HG02571 (cell line): ENCODE measurements at regions not wholly inside any gene's neighbourhood (a gene's known extent, or its start where the extent isn't known, plus 50 kb on each side); places are given as distances from the start of the nearest gene placed in this dataset.

Experiments
- ATAC-seq: cut with Tn5 transposase; IDR thresholded peaks from one replicate; pipeline ENCODE4 v1.9.1; 2021; ENCODE audit warnings: mild to moderate bottlenecking, moderate library complexity; ENCODE audit not compliant: unreplicated experiment

DNA sequence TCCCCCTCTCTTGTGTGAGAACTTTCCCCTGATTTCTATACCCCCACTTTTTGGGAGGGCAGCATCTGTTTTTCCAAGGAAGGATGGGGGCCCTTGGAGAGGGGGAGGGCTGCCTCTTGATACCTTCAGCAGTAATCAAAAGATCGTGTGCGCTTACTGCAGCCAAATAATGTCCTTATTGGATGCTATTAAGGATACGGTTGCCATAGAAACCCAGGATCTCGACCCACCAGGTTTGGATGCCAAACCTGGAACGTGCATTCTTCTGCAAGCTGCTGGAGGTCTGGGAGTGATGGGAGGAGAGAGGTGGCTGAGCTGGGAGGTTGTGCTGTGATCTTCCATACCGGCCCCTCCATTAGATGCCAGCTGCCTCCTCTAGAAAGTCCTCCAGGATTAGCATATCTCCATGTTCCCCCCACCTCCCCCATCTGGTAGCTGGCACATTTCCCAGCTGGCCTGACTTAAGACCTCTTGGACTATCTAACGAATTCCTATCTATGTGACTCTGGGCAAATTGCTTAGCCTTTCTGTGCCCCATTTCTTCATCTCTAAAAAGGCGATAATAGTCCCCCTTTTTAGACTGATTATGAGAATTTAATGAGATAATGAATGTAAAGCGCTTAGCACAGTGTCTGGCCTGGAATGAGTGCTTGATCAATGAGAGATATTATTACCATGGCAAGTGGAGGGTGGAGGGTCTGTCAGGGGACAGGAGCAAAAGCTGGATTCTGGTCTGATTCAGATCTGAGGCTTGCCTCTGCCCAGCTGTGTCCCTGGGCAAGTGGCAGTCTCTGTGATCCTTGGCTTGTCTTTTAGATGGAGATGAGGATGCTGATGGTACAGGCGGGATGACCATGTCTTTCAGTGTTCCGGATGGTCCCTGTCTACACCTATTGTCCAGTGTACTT, 78.5 kb upstream of the PCBD1 start:
- ATAC-seq: no peak

DNA sequence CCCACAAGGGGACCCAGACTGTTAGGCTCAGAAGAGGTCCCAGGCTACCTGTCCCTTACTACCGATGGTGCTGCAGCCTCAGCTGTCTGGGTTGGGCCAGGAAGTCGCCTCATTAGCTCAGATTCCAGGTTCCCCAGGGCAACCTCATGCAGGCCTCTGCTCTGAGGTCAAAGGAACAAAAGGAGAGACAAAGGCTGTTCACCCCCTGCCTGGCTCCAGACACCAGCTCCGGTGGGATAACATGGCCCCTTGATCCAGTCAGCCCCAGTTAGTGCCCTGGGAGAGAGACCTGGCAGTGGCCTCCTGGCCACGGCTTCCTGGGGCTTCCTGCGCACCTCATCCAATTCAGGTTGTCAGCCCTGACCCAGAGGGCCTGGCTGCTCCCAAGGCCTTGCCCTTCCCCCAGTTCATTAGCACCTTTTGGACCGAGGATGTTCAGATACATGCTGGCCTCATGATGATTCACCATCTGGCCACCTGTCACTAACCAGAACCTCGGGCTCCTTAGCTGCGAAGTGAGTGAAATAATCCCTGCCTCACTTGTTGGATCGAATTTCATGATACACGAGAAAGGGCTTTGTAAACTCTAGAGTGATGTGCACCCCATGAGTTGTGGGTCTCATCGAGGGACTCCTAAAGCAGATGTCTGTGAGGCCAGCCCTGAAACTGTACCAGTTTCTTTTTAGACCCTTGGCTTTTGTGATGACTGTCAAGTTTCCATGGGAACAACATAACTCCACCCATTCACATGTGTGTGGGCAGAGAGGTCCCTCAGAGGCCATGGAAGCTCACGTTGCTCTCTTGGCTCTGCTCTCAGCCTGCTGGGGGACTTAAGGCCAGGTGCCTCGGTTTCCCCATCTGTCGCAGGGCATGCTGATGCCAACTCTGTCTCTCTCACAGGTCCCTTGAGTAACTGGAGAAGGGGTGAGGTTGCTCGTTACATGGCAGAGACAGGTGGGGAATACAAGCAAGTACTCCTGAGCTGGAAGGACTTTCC, 79.5 kb upstream of the PCBD1 start:
- peak; percentile 61 for ATAC-seq

DNA sequence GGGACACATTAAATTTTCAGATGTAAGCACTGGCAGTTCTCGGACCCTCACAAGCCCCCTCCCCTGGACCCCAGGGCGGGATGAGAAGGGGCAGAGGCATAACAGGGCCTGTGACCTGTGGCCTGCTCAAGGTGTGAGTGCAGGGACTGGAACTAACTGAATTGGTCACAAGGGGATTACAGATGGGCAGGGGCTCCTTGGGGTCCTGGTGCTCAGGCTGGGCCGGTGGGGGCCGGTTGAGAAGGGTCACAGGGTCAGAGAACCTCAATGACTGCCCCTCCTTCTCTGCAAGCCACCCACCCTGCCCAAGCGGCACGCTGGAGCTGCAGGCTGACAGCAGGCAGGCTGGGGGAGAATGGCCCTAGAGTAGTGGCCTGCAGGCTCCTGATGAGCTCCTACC, 80.8 kb upstream of the PCBD1 start:
- ATAC-seq: no peak

- no peak for ATAC-seq
Observed at GRCh38 chr10:70970830-70971229, 82.5 kb upstream of the PCBD1 start.

DNA sequence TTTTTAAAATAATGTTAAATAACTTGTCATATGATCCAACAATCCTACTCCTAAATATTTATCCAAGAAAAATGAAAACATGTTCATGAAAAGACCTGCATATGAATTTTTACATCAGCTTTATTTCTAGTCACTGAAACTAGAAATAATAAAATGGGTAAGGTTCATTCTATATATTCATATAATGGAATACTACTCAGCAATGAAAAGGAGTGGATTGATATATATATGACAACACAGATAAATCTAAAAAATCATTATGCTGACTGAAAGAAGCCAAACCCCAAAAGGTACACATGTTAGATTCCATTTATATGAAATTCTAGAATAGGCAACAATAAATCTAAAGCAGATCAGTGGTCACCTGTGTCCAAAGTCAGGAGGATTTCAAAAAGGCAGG, 84.9 kb upstream of the PCBD1 start:
- no peak for ATAC-seq

- no peak for ATAC-seq
Observed at GRCh38 chr10:70974351-70974901, 86.1 kb upstream of the PCBD1 start.

DNA sequence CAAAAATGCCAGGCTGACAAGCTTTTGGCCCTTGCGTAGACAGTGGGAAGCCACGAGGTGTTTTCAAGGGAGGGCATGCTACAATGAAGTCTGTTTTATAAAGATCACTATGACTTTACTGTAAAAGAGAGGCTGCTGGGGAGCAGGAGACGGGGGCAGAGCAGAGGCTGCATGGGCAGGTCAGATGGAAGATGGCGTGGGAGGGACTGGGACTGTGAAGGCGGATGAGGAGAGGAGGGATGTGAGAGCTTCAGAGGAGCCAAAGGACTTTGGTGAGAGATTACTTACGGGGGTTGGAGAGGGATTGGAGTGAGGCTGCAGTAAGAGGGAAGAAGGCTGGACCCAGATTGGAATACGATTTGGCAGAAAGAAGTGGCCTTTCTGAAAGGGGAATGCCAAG, 86.6 kb upstream of the PCBD1 start:
- ATAC-seq: no peak

DNA sequence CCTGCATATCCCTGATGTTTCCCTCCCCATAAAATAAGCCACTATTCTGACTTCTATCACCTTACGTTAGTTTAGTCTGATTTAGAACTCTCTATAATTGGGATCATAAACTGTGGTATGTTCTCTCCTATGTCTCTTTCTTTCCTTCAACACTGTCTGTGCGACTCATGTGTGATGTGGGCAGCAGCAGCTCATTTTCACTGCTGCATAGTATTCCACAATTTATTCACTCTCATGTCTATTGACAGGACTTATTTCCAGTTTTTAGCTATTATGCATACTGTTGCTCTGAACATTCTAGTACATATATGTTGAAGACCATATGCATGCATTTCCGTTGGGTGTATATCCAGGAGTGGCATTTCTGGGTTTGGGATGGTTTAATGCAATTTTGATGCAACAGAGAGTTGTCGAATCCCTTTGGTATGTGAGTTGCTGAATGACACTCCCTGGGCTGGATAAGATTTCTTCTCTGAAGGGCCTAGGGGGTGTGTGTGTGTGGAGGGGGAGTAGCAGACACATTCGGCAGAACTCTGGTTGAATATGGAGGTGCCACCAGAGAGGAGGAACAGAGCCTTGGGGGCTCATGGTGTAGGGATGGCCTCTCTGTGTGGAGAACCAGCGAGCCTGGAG, 87.8 kb upstream of the PCBD1 start:
- no peak for ATAC-seq

GRCh38 chr10:70977625-70978024, 89.3 kb upstream of the PCBD1 start:
- ATAC-seq: no peak

- ATAC-seq: no peak
Observed at GRCh38 chr10:70978181-70978580, 89.8 kb upstream of the PCBD1 start.

- ATAC-seq: no peak
Observed at GRCh38 chr10:70978816-70979480, 90.6 kb upstream of the PCBD1 start.

DNA sequence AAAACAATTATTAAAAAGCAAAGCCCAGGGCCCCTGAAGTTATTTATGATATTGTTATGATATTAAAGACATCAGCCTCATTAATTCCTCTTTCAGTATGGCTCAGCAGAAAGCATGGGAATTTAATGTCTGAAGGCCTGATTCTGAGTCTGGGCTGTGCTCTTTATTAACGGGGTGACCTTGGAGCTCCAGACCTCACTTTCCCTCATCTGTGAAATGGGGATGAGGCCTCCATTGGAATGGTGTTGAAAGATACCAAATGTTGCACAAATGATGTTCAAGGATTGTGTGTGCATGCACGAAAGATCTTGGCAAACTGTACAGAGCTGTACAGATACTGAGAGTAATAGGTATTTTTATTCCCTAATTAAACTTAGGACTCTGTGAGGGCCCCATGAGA, 92.3 kb upstream of the PCBD1 start:
- no peak for ATAC-seq

DNA sequence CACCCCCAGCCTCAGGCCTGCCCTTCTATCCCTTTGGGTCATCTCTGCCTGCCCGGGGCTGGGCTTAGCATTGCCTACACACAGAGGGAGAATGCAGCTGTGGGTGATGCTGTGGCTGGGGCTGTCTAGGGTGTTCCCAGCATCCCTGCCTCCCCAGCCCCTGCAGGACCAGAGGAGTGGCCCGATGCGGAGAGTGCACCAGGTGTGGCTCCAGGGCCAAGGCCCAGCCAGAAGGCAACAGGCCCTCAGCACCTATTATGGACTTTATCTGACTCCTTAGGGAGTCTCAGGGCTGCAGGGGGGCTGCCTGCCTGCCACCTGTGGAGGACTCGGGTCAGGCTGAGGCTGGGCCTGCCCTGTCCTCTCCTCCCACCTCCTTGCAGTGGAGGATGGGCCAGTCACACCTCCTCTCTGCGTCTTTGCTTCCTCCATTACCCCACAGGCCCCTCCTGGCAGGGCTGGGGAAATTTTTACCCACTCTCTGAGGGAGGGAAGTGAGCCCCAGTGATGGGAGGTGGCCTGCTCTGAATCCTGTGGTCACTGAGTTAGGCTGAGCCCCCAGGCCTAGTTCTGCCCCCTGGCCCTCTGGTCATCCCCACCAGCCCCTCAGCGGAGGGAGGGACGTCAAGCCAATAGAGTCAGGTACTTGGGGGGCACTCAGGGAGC, 92.9 kb upstream of the PCBD1 start:
- ATAC-seq: no peak

DNA sequence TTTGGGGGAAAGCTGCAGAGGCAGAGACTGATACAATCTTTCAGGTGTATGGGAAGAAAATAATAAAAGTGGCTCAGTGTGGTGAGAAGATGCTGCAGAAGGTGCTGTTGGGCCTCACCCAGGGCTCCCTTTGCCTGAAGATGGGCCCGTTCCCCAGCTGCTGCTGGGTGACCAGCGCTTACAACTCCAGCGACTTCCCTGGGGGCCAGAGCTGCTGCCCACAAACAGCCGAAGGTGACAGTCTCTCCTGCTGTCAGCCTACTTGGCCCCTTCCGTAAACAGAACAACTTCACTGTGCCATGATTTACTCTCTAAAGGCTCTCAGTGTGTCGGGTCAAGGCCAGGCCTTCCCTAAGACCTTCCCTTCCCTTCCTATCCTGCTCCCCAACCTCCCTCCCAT, 93.6 kb upstream of the PCBD1 start:
- no peak for ATAC-seq

DNA sequence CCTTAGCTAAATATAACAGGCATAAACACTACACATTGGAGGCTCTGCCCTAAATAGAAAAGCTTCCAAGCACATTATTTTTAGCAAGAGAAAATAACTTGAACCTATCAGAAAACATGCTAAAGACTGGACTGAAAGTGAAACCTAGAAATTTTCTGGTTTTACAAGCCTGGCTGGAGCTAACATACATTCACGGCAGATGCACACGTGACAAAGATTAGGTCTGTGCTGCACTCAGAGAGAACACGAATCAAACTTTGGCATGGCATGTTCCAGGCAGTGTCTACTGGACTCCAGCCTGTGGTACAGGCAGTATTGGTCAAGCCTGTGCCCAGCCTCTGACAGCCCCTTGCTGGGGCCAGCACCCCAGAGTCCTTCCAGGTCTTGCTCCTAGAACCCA, 94.1 kb upstream of the PCBD1 start:
- ATAC-seq: no peak

DNA sequence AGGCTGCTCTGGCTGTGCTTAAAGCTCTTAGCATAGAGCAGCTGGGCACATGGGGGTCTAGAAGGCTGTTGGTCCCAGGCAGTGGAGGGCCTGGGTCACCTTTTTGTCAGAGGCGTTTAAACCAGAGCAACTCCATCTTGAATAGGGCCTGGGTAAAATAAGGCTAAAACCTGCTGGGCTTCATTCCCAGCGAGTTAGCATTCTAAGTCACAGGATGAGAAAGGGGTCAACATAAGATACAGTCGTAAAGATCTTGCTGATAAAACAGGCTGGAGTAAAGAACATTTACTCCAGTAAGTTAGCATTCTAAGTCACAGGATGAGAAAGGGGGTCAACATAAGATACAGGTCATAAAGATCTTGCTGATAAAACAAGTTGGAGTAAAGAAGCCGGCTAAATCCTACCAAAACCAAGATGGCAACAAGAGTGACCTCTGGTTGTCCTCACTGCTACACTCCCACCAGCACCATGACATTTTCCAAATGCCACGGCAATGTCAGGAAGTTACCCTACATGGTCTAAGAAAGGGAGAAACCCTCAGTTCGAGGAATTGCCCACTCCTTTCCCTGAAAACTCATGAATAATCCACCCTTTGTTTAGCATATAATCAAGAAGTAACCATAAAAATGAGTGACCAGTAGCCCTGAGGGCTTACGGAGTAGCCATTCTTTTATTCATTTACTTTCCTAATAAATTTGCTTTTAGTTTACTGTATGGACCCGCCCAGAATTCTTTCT, 96.8 kb upstream of the PCBD1 start:
- no peak for ATAC-seq

- no peak for ATAC-seq
Observed at GRCh38 chr10:70985824-70986622, 97.7 kb upstream of the PCBD1 start.

- no peak for ATAC-seq
Observed at GRCh38 chr10:70986623-70986950, 98.2 kb upstream of the PCBD1 start.
